ENCODE measurements at regions not wholly inside any gene's neighbourhood (a gene's known extent, or its start where the extent isn't known, plus 50 kb on each side); places are given as distances from the start of the nearest gene placed in this dataset.

GRCh38 chr12:66052988-66053615 is 77.4 kb downstream of the LLPH start:
- DNase-seq (ENCODE audit: low read depth, low spot score): no peak
- ChIA-PET POLR2A (interaction anchor here (0.6 kb wide), 1 partner anchor 1581 kb away, joined by 7 read pairs; no protein-coding TSS in a partner anchor), CTCF (no interaction called here)
- no TSS peak for BruUV-seq (replicated peaks)
- no peaks in the 10 kb centered on the region for H3K27me3 ChIP-seq (ENCODE audit: control insufficient read depth, insufficient read depth, low read length)
- no peak overlapping the region for H3K27ac ChIP-seq (ENCODE audit: low read length)
- in situ Hi-C loops (cut with HindIII; ENCODE audit: low pct_unique_long_range_greater_than_20kb, low sequenced_read_pairs) (no loop called here), intact Hi-C loops (cut with micrococcal nuclease; ENCODE audit: unreplicated experiment) (no loop called here)
- H3K36me3 ChIP-seq (ENCODE audit: control insufficient read depth, insufficient read depth, low read length): no peaks in the 10 kb centered on the region
- no peak overlapping the region for H3K4me3 ChIP-seq (ENCODE audit: low read depth in 2 of 2, low read length in 2 of 2)
- no peak for TF ChIP-seq TCF7L2 (IDR thresholded peaks at IDR 0.05; ENCODE audit: low read depth, low read length)
- TF ChIP-seq POLR2AphosphoS5 (IDR thresholded peaks at IDR 0.05; ENCODE audit: low read depth, low read length): no peak
- TF ChIP-seq REST (IDR thresholded peaks at IDR 0.05; ENCODE audit: insufficient read depth in 1 of 2, low read depth in 2 of 2, low read length in 1 of 2): no peak
- TF ChIP-seq CTCF (IDR thresholded peaks at IDR 0.05): no peak
- TF ChIP-seq SIN3A (IDR thresholded peaks at IDR 0.05; ENCODE audit: borderline replicate concordance, insufficient read depth, low read depth, low read length): no peak
- no peaks in the 10 kb centered on the region for H3K4me1 ChIP-seq (ENCODE audit: control insufficient read depth, insufficient read depth, low read length)
- H3K9me3 ChIP-seq (ENCODE audit: control insufficient read depth, insufficient read depth, low read depth, low read length): no peaks in the 10 kb centered on the region
- no peak for ATAC-seq

GRCh38 chr12:66051361-66051760 is 79.2 kb downstream of the LLPH start:
- CTCF ChIA-PET: no interaction called here
- Histone ChIP-seq H3K36me3 (ENCODE audit: control insufficient read depth, insufficient read depth, low read length) (no peaks in the 10 kb centered on the region), H3K4me3 (ENCODE audit: low read depth in 2 of 2, low read length in 2 of 2) (no peak overlapping the region), H3K9me3 (ENCODE audit: control insufficient read depth, insufficient read depth, low read depth, low read length) (no peaks in the 10 kb centered on the region), H3K27ac (ENCODE audit: low read length) (no peak overlapping the region), H3K4me1 (ENCODE audit: control insufficient read depth, insufficient read depth, low read length) (no peaks in the 10 kb centered on the region), H3K27me3 (ENCODE audit: control insufficient read depth, insufficient read depth, low read length) (no peaks in the 10 kb centered on the region)
- ATAC-seq (no peak), DNase-seq (ENCODE audit: low read depth, low spot score) (no peak)
- BruUV-seq (replicated peaks): no TSS peak
- POLR2A ChIA-PET: no interaction called here
- intact Hi-C loops (cut with micrococcal nuclease; ENCODE audit: unreplicated experiment): no loop called here
- in situ Hi-C loops (cut with HindIII; ENCODE audit: low pct_unique_long_range_greater_than_20kb, low sequenced_read_pairs): no loop called here
- TF ChIP-seq SIN3A (IDR thresholded peaks at IDR 0.05; ENCODE audit: borderline replicate concordance, insufficient read depth, low read depth, low read length): no peak
- no peak for TF ChIP-seq CTCF (IDR thresholded peaks at IDR 0.05)
- no peak for TF ChIP-seq REST (IDR thresholded peaks at IDR 0.05; ENCODE audit: insufficient read depth in 1 of 2, low read depth in 2 of 2, low read length in 1 of 2)
- TF ChIP-seq TCF7L2 (IDR thresholded peaks at IDR 0.05; ENCODE audit: low read depth, low read length): no peak
- TF ChIP-seq POLR2AphosphoS5 (IDR thresholded peaks at IDR 0.05; ENCODE audit: low read depth, low read length): no peak
